Small intestine (tissue), 7 donors: ENCODE measurements at regions not wholly inside any gene's neighbourhood (a gene's known extent, or its start where the extent isn't known, plus 50 kb on each side); places are given as distances from the start of the nearest gene placed in this dataset.
"Not testable (repeated sequence)": the region's sequence is repeated elsewhere in the genome, so short reads cannot be mapped to it uniquely, and the experiment has no call there.

Experiments
- DNase-seq, 2 donors: peaks; one replicate each; pipeline versions ENCODE4 v3.0.0 to v3.0.0-alpha.2; 2013
- FAIRE-seq: peaks from 2 replicates; lab custom pipeline; 2012; peaks lifted over from hg19 to GRCh38; lab: Jason Lieb, UNC
- H3K27ac ChIP-seq, 3 donors: one replicate each; pipeline ENCODE4 v1.5.1; 2013; ENCODE audit warnings: low read length in 2 of 3, mild to moderate bottlenecking in 2 of 3, control low read depth in 1 of 3, inconsistent platforms in 1 of 3, low read depth in 1 of 3, moderate library complexity in 1 of 3
- H3K27me3 ChIP-seq, 3 donors: one replicate each; pipeline ENCODE4 v1.6.1; 2013; ENCODE audit warnings: low read length in 3 of 3, inconsistent platforms in 1 of 3; ENCODE audit not compliant: control insufficient read depth in 3 of 3, insufficient read depth in 3 of 3
- H3K36me3 ChIP-seq, 3 donors: one replicate each; pipeline ENCODE4 v1.6.1; 2013; ENCODE audit warnings: low read length in 3 of 3, inconsistent platforms in 1 of 3, low read depth in 1 of 3, mild to moderate bottlenecking in 1 of 3, moderate library complexity in 1 of 3; ENCODE audit not compliant: control insufficient read depth in 3 of 3, insufficient read depth in 2 of 3
- H3K4me1 ChIP-seq, 3 donors: one replicate each; pipeline ENCODE4 v1.6.1; 2013; ENCODE audit warnings: low read length in 2 of 3, inconsistent platforms in 1 of 3, low read depth in 1 of 3, mild to moderate bottlenecking in 1 of 3, moderate library complexity in 1 of 3; ENCODE audit not compliant: control insufficient read depth in 3 of 3, insufficient read depth in 2 of 3
- H3K4me3 ChIP-seq, 3 donors: one replicate each; pipeline ENCODE4 v1.5.1; 2013; ENCODE audit warnings: low read length in 3 of 3, control low read depth in 1 of 3, inconsistent platforms in 1 of 3, low read depth in 1 of 3, mild to moderate bottlenecking in 1 of 3, moderate library complexity in 1 of 3
- H3K9me3 ChIP-seq, 2 donors: one replicate each; pipeline ENCODE4 v1.6.1; 2013; ENCODE audit warnings: low read depth in 1 of 2, low read length in 1 of 2; ENCODE audit not compliant: control insufficient read depth in 2 of 2, insufficient read depth in 1 of 2
- WGBS, 3 donors: extraction: QIAGEN DNeasy Blood & Tissue Kit; methylation state at CpG; one replicate each; pipeline ENCODE4 v1.1.7; 2013; 5-methylcytosine and 5-hydroxymethylcytosine counted together
- donor health status: healthy with polysubstance abuse.
- donor health status: control.
- donor health status: control.
- donor health status: Bipolar disorder and iron deficiency.
- donor health status: healthy.

DNA sequence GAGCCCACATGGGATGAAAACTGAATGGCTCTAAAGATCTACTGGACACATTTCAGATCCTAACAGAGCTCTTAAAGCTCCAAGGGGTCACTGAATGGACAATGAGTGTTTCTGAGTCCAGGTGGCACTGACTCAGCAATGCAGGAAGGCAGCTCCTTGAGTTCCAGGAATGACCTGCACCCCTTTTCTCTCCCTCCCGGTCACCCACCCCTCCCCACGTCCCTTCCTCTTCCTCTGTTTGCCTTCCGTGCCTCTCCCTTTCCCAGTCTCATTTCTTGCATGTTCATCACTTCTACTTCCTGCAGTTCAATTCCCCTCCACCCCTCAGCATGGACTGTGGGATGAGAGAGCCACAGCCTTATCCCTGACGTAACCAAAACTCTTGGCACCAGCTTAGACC, 63.3 kb upstream of the SULF2 start:
- H3K4me3 ChIP-seq, H3K4me1 ChIP-seq, H3K27me3 ChIP-seq, H3K27ac ChIP-seq, FAIRE-seq, DNase-seq, H3K36me3 ChIP-seq, H3K9me3 ChIP-seq: not testable (repeated sequence)
- WGBS, 3 donors, result 21 to 38% (median 21%) methylated on average over 4 of the region's 4 CpGs

GRCh38 chr20:47847884-47848485, 62.7 kb upstream of the SULF2 start:
- no peaks in the 10 kb centered on the region for H3K4me1 ChIP-seq
- FAIRE-seq, result no peak
- no peak for DNase-seq
- H3K27ac ChIP-seq, result no peak overlapping the region
- H3K36me3 ChIP-seq, result no peaks in the 10 kb centered on the region
- H3K4me3 ChIP-seq, result no peak overlapping the region
- H3K9me3 ChIP-seq, result no peaks in the 10 kb centered on the region
- no peaks in the 10 kb centered on the region for H3K27me3 ChIP-seq
- WGBS, 3 donors, result 51 to 81% (median 64%) methylated on average over 8 of the region's 8 CpGs

- not testable (repeated sequence) for H3K4me3 ChIP-seq, DNase-seq, H3K9me3 ChIP-seq, H3K27ac ChIP-seq, H3K27me3 ChIP-seq, H3K36me3 ChIP-seq, H3K4me1 ChIP-seq, FAIRE-seq
- 68 to 81% (median 72%) methylated on average over 7 of the region's 7 CpGs for WGBS, 3 donors
These were observed 61.9 kb upstream of the SULF2 start for GRCh38 chr20:47847220-47847619.

DNA sequence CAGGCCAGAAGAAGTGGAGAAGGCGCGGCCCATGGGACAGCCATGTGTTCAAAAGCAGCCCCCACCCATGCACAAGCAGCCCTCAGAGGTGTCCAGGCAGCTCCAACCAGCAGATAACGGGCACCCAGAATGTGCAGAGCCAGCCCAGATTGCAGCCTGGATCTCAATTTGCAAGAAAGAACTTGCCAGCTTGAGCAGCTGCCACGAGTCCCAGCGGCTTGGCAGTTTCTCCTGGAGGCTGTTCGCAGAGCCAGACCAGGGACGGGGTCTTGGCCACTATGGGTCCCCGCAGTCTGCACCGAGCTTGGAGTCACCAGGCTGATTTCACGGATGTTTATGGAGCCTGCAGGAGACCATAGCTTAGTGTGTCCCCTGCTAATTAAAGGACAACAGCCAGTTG, 61.4 kb upstream of the SULF2 start:
- not testable (repeated sequence) for DNase-seq, H3K27ac ChIP-seq, H3K27me3 ChIP-seq, H3K4me1 ChIP-seq, FAIRE-seq, H3K4me3 ChIP-seq, H3K36me3 ChIP-seq, H3K9me3 ChIP-seq
- 63 to 76% (median 72%) methylated on average over 10 of the region's 10 CpGs for WGBS, 3 donors

DNA sequence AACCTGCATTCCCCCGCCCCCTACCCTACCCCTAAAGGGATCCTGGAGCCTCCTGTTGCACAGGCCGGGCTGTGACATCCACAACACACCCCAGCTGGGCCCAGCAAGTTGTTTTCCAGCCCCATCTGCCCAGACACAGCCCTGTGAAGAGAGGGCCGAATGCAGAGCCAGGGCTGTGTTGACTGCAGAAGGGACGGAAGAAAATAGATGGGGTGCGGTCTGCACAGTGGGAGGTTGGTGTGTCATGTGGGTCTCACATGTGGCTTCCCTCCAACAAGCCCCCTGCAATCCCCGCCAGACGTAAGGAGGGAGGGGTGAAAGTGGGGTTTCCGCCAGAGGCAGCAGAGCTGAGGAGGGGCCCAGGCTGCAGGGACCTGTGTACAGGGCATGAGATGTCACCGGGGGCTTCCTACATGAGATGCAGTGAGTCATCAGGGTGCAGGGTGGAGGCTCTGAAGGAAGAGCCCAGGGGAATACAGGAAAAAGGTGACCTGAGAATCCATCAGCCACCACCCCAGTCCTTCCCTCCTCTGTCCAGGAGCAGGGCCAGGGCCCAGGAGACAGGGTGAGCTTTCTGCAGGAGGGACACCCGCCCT, 60.2 kb upstream of the SULF2 start:
- not testable (repeated sequence) for FAIRE-seq, DNase-seq, H3K36me3 ChIP-seq, H3K4me3 ChIP-seq, H3K27me3 ChIP-seq, H3K27ac ChIP-seq, H3K9me3 ChIP-seq, H3K4me1 ChIP-seq
- 62 to 73% (median 63%) methylated on average over 10 of the region's 10 CpGs for WGBS, 3 donors

DNA sequence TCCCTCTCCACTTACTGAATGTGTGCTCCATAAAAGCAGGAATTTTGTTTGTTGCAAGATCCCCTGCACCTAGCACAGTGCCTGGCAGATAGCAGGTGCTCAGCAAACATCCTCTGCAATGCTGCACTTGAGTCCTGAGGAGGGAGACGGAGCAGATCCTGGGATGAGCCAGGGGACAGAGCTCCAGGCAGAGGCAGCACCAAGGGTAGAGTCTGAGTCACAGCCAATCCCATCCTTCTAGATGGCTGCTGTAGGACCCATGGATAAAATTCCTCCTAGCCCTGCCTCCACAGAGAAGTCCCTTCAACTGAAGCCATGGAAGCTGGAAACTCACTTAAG, 59.3 kb upstream of the SULF2 start:
- WGBS, 3 donors, result 58 to 69% (median 69%) methylated on average over 1 of the region's 1 CpG
- not testable (repeated sequence) for H3K27ac ChIP-seq, H3K4me1 ChIP-seq, DNase-seq, H3K27me3 ChIP-seq, H3K36me3 ChIP-seq, FAIRE-seq, H3K4me3 ChIP-seq, H3K9me3 ChIP-seq

DNA sequence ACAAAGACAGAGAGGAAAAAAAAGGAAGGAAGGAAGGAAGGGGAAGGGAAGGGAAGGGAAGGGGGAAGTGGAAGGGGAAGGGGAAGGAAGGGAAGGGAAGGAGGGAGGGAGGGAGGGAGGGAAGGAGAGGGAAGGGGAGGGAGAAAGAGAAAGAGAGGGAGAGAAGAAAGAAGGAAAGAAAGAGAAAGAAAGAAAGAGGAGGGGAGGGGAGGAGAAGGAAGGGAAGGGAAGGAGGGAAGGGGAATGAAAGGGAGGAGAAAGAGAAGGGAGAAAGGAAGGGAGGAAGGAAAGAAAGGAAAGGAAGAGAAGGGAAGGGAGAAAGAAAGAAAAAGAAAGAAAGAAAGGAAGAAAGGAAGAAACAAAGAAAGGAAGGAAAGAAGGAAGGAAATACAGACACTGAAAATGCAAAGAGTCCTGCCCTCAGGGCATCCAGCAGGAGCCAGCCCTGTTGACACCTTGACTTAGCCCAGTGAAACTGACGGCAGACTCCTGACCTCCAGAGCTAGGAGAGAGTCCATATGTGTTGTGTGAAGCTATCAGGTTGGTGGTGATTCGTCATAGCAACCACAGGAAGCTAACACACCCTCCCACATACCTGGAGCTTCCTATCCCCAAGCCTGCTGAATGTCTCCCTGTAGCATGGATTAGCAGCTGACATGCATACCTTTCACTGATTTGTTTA, 58.7 kb upstream of the SULF2 start:
- H3K4me1 ChIP-seq, result no peaks in the 10 kb centered on the region
- DNase-seq, result peak in 1 of 2 donors; percentile 20
- H3K4me3 ChIP-seq, result no peak overlapping the region
- WGBS, 3 donors, result 11 to 39% (median 23%) methylated on average over 2 of the region's 2 CpGs
- H3K9me3 ChIP-seq, result no peaks in the 10 kb centered on the region
- no peak for FAIRE-seq
- no peaks in the 10 kb centered on the region for H3K36me3 ChIP-seq
- H3K27me3 ChIP-seq, result no peaks in the 10 kb centered on the region
- no peak overlapping the region for H3K27ac ChIP-seq

DNA sequence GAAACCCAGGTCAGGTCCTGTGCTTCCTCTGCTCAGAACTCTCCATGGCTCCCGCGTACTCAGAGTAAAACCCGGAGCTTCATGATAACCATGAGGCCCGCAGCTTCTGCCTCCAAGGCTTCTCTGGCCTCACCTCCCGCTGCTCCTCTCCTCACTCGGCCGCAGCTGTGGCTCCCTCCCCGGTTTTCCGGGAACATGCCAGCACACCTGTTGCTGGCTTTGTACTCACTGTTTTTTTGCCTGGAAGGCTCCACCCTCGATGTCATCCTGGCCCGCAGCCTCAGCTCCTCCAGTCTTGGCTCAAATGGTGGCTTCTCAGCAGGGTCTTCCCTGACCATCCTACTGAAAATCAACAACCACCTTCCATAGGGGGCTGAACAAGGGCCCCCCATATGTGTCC, 57.7 kb upstream of the SULF2 start:
- H3K27ac ChIP-seq, H3K36me3 ChIP-seq, H3K4me3 ChIP-seq, DNase-seq, FAIRE-seq, H3K9me3 ChIP-seq, H3K4me1 ChIP-seq, H3K27me3 ChIP-seq: not testable (repeated sequence)
- 33 to 71% (median 57%) methylated on average over 8 to 11 of the region's 11 CpGs for WGBS, 3 donors
